ENCODE measurements at regions not wholly inside any gene's neighbourhood (a gene's known extent, or its start where the extent isn't known, plus 50 kb on each side); places are given as distances from the start of the nearest gene placed in this dataset.

GRCh38 chr1:115215110-115215509 lies 122.9 kb downstream of the NGF start:
- Mint-ChIP-seq H3K27ac (no peak overlapping the region), H3K36me3 (no peaks in the 10 kb centered on the region)

DNA sequence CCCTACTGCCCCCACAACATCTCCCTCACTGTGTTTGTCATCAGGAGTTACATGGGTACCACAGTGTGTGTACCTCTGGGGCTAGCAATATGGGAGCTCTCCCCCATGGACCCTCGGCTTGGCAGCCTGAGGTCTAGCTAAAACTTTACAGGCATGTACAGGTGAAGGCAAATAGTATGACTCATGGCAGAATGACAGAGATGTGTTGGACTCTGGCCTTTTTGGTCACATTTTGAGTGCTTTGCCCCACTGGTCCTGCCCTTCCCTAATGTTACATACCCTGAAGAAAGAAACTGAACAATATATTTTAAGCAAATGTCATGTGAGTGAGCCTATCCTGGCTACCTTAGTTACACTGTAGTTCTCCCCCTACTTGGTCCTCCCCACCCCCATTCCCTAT lies 124.0 kb downstream of the NGF start:
- DNase-seq (ENCODE audit: low spot score in 2 of 2) = no peak
- no peak overlapping the region for H3K4me3 Mint-ChIP-seq

More at GRCh38 chr1:115215110-115215509, 122.9 kb downstream of the NGF start:
- Mint-ChIP-seq H3K4me1 (no peaks in the 10 kb centered on the region), H3K4me3 (no peak overlapping the region), H3K9me3 (no peaks in the 10 kb centered on the region)
- no peak for ATAC-seq
- no peak for DNase-seq (ENCODE audit: low spot score in 2 of 2)

GRCh38 chr1:115213130-115213529 lies 123.8 kb upstream of the TSPAN2 start:
- H3K4me3 Mint-ChIP-seq = no peak overlapping the region
- no peak for ATAC-seq
- no peaks in the 10 kb centered on the region for H3K9me3 Mint-ChIP-seq
- H3K4me1 Mint-ChIP-seq = no peaks in the 10 kb centered on the region
- no peak overlapping the region for H3K27ac Mint-ChIP-seq
- H3K36me3 Mint-ChIP-seq = no peaks in the 10 kb centered on the region
- no peak for DNase-seq (ENCODE audit: low spot score in 2 of 2)

More for the DNA sequence above, 124.0 kb downstream of the NGF start:
- no peak for ATAC-seq
- no peaks in the 10 kb centered on the region for H3K9me3 Mint-ChIP-seq
- no peaks in the 10 kb centered on the region for H3K4me1 Mint-ChIP-seq
- no peak overlapping the region for H3K27ac Mint-ChIP-seq
- H3K36me3 Mint-ChIP-seq = no peaks in the 10 kb centered on the region

DNA sequence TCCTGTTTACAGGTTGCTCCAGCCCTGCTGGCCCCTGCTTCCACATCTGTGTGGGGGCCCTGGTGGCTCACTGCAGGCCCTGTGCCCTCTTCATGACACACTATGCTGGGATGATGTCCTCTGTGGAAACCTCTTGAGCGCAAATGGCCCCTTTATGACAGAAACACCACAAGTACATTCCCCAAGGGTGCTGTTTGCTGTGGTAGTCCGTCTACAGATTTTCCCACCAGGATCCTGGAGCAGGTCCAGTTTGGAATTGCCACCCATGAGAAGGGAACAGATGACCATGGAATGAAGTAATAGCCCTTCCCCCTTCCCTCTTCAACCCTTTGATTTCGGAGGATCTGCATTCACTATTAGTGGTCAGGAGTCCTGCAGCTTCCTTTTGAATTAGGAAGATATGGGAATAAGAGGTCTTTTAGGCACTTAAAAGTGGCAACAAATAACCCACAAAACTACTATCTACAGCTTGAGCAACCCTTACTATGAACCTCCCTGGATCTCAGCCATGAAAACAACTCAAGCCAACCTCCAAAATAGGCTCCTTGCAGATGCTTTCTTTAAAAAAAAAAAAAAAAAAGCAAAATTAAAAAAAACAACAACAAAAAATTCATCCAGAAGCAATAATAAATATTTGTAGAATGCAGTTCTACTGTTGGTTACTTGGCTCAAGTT lies 121.9 kb upstream of the TSPAN2 start:
- no peak overlapping the region for H3K4me3 Mint-ChIP-seq
- DNase-seq (ENCODE audit: low spot score in 2 of 2) (no peak), ATAC-seq (no peak)
- H3K9me3 Mint-ChIP-seq = no peaks in the 10 kb centered on the region
- H3K4me1 Mint-ChIP-seq = no peaks in the 10 kb centered on the region
- no peak overlapping the region for H3K27ac Mint-ChIP-seq
- H3K36me3 Mint-ChIP-seq = no peaks in the 10 kb centered on the region

GRCh38 chr1:115210302-115210711 lies 121.0 kb upstream of the TSPAN2 start:
- DNase-seq (ENCODE audit: low spot score in 2 of 2) (no peak), ATAC-seq (no peak)
- Mint-ChIP-seq H3K36me3 (no peaks in the 10 kb centered on the region), H3K27ac (no peak overlapping the region), H3K9me3 (no peaks in the 10 kb centered on the region), H3K4me3 (no peak overlapping the region), H3K4me1 (no peaks in the 10 kb centered on the region)

DNA sequence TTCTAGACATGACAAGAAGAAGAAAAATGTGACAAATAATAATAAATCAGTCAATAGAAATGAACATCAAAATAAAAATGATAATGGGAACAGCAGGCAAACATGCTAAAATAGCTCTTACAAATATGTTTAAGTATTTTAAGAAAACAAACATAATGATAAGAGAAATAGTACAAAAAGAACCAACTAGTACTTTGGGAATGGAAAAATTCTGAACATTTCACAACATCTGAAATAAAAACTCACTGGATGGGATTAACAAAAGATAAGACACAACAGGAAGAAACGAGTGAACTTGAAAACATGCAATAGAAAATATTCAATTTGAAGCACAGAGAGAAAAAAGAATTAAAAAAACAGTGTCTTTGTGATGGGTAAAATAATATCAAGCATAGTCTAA lies 115.2 kb upstream of the TSPAN2 start:
- Mint-ChIP-seq H3K27ac (no peak overlapping the region), H3K4me3 (no peak overlapping the region), H3K9me3 (peaks cover 9% of the 10 kb centered on the region), H3K36me3 (no peaks in the 10 kb centered on the region), H3K4me1 (no peaks in the 10 kb centered on the region)
- ATAC-seq (no peak), DNase-seq (ENCODE audit: low spot score in 2 of 2) (no peak)

GRCh38 chr1:115203287-115203686 lies 114.0 kb upstream of the TSPAN2 start:
- DNase-seq (ENCODE audit: low spot score in 2 of 2) (no peak), ATAC-seq (no peak)
- no peak overlapping the region for H3K4me3 Mint-ChIP-seq
- H3K9me3 Mint-ChIP-seq = peaks cover 9% of the 10 kb centered on the region
- no peak overlapping the region for H3K27ac Mint-ChIP-seq
- H3K36me3 Mint-ChIP-seq = no peaks in the 10 kb centered on the region
- H3K4me1 Mint-ChIP-seq = no peaks in the 10 kb centered on the region

GRCh38 chr1:115201598-115201997 lies 112.3 kb upstream of the TSPAN2 start:
- Mint-ChIP-seq H3K36me3 (no peaks in the 10 kb centered on the region), H3K4me3 (no peak overlapping the region), H3K9me3 (peaks cover 9% of the 10 kb centered on the region), H3K4me1 (no peaks in the 10 kb centered on the region), H3K27ac (no peak overlapping the region)
- ATAC-seq = no peak
- DNase-seq (ENCODE audit: low spot score in 2 of 2) = no peak

GRCh38 chr1:115199416-115200132 lies 110.3 kb upstream of the TSPAN2 start:
- Mint-ChIP-seq H3K27ac (no peak overlapping the region), H3K9me3 (peaks cover 9% of the 10 kb centered on the region), H3K4me3 (no peak overlapping the region), H3K4me1 (no peaks in the 10 kb centered on the region), H3K36me3 (no peaks in the 10 kb centered on the region)
- no peak for DNase-seq (ENCODE audit: low spot score in 2 of 2)
- no peak for ATAC-seq

- H3K4me3 Mint-ChIP-seq = no peak overlapping the region
- H3K27ac Mint-ChIP-seq = no peak overlapping the region
- no peak for ATAC-seq
- H3K36me3 Mint-ChIP-seq = no peaks in the 10 kb centered on the region
- no peak for DNase-seq (ENCODE audit: low spot score in 2 of 2)
- H3K9me3 Mint-ChIP-seq = peaks cover 9% of the 10 kb centered on the region
- no peaks in the 10 kb centered on the region for H3K4me1 Mint-ChIP-seq
Observed at GRCh38 chr1:115198938-115199337, 109.6 kb upstream of the TSPAN2 start.

DNA sequence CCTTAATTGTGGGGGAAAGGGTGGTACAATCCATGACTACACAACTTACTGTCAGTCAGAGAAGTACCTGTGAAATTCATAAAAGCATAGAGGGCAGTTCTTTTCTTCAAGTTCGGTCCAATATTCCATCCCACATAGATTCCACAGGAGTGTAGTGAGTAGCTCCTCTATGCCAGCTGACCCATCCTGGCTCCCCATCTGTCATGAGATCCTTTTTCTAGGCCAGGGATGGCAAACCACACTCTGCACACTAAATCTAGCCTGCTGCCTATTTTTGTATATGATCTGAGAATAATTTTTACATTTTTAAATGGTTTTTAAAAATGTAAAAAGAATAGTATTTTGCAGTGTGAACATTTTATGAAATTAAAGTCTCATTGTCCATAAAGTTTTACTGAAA lies 107.0 kb upstream of the TSPAN2 start:
- ATAC-seq (no peak), DNase-seq (ENCODE audit: low spot score in 2 of 2) (no peak)
- no peak overlapping the region for H3K27ac Mint-ChIP-seq
- no peaks in the 10 kb centered on the region for H3K9me3 Mint-ChIP-seq
- H3K4me3 Mint-ChIP-seq = no peak overlapping the region
- H3K36me3 Mint-ChIP-seq = no peaks in the 10 kb centered on the region
- no peaks in the 10 kb centered on the region for H3K4me1 Mint-ChIP-seq

DNA sequence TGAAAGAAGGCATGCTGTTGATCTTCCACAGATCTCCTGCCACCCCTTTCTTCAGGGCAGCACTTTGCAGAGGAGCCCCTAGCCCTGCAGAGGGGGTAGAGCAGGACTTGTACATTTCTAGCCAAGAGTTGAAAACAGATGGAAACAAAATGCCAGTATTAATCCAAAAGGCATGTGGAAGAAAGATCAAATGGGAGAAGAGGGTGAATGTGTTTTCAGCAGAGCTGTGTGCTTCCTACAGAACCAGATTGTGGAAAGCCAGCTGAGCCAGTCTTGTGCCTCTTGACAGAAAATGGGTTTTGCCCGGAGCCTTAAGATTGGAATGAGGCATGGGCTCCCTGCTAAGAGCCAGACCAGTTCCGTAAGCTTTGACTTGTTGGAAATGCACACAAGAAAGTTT lies 105.2 kb upstream of the TSPAN2 start:
- Mint-ChIP-seq H3K27ac (no peak overlapping the region), H3K4me3 (no peak overlapping the region), H3K4me1 (no peaks in the 10 kb centered on the region), H3K36me3 (no peaks in the 10 kb centered on the region), H3K9me3 (no peaks in the 10 kb centered on the region)
- ATAC-seq (no peak), DNase-seq (ENCODE audit: low spot score in 2 of 2) (no peak)

- no peak overlapping the region for H3K27ac Mint-ChIP-seq
- H3K9me3 Mint-ChIP-seq = no peaks in the 10 kb centered on the region
- no peaks in the 10 kb centered on the region for H3K4me1 Mint-ChIP-seq
- no peak for DNase-seq (ENCODE audit: low spot score in 2 of 2)
- H3K4me3 Mint-ChIP-seq = no peak overlapping the region
- H3K36me3 Mint-ChIP-seq = no peaks in the 10 kb centered on the region
- ATAC-seq = peak; percentile 40
Observed at GRCh38 chr1:115193046-115193828, 103.9 kb upstream of the TSPAN2 start.

GRCh38 chr1:115192200-115192767 lies 103.0 kb upstream of the TSPAN2 start:
- DNase-seq (ENCODE audit: low spot score in 2 of 2) (no peak), ATAC-seq (no peak)
- Mint-ChIP-seq H3K4me3 (no peak overlapping the region), H3K4me1 (no peaks in the 10 kb centered on the region), H3K36me3 (no peaks in the 10 kb centered on the region), H3K9me3 (no peaks in the 10 kb centered on the region), H3K27ac (no peak overlapping the region)

DNA sequence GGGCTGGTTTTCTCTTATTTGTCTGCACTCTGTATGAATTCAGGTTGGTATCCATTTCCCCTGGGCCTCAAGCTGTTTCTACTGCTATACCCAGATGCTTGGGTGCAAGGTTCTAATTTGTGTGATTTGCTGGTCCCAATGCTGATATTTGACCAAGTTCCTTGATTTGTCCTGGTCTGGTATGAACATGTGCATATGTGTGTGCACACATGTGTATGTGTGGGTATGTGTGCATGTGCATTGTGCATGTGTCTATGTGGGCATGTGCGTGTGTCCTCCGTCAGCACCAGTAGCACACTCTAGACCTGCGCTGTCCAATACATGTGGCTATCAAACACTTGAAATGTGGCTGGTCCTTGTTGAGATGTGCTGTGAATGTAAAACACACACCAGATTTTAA lies 102.4 kb upstream of the TSPAN2 start:
- H3K27ac Mint-ChIP-seq = no peak overlapping the region
- no peak for ATAC-seq
- H3K9me3 Mint-ChIP-seq = no peaks in the 10 kb centered on the region
- no peaks in the 10 kb centered on the region for H3K4me1 Mint-ChIP-seq
- H3K36me3 Mint-ChIP-seq = no peaks in the 10 kb centered on the region
- DNase-seq (ENCODE audit: low spot score in 2 of 2) = no peak
- H3K4me3 Mint-ChIP-seq = no peak overlapping the region
